Kasumi-1 (cell line): ENCODE measurements at regions not wholly inside any gene's neighbourhood (a gene's known extent, or its start where the extent isn't known, plus 50 kb on each side); places are given as distances from the start of the nearest gene placed in this dataset.
A peak's percentile ranks its signal among the peaks of the same experiment; 100 is the strongest.
"Not testable (repeated sequence)": the region's sequence is repeated elsewhere in the genome, so short reads cannot be mapped to it uniquely, and the experiment has no call there.

Source experiments
- DNase-seq, 2 experiments: peaks; one replicate each; lab custom pipeline; 2025; lab: John Stamatoyannopoulos, UW

- DNase-seq: no peak
Observed at GRCh38 chr6:6978731-6979130, 129.0 kb upstream of the RREB1 start.

- DNase-seq: no peak
Observed at GRCh38 chr6:6980999-6981597, 126.7 kb upstream of the RREB1 start.

- no peak for DNase-seq
Observed at GRCh38 chr6:6981681-6982322, 126.0 kb upstream of the RREB1 start.

GRCh38 chr6:6982663-6983062 lies 125.1 kb upstream of the RREB1 start:
- DNase-seq: no peak

GRCh38 chr6:6984585-6985366 lies 123.0 kb upstream of the RREB1 start:
- no peak for DNase-seq

GRCh38 chr6:6986344-6986743 lies 121.4 kb upstream of the RREB1 start:
- no peak for DNase-seq

- no peak for DNase-seq
Observed at GRCh38 chr6:6987749-6988148, 120.0 kb upstream of the RREB1 start.

- DNase-seq: not testable (repeated sequence)
Observed at GRCh38 chr6:6990059-6990458, 117.7 kb upstream of the RREB1 start.

GRCh38 chr6:6993503-6994237 lies 114.1 kb upstream of the RREB1 start:
- no peak for DNase-seq

- DNase-seq: no peak
Observed at GRCh38 chr6:6994796-6995195, 113.0 kb upstream of the RREB1 start.

GRCh38 chr6:6995328-6995727 lies 112.4 kb upstream of the RREB1 start:
- no peak for DNase-seq

- no peak for DNase-seq
Observed at GRCh38 chr6:6996124-6996523, 111.6 kb upstream of the RREB1 start.

GRCh38 chr6:6997263-6998193 lies 110.2 kb upstream of the RREB1 start:
- DNase-seq: no peak

GRCh38 chr6:6998194-6998569 lies 109.6 kb upstream of the RREB1 start:
- DNase-seq: no peak

- DNase-seq: peak; percentile 19 to 21
Observed at GRCh38 chr6:7000825-7001777, 106.7 kb upstream of the RREB1 start.

- DNase-seq: no peak
Observed at GRCh38 chr6:7003041-7003440, 104.7 kb upstream of the RREB1 start.

- DNase-seq: peak in 1 of 2 experiments; percentile 24
Observed at GRCh38 chr6:7004581-7005297, 103.0 kb upstream of the RREB1 start.

- no peak for DNase-seq
Observed at GRCh38 chr6:7006515-7007191, 101.1 kb upstream of the RREB1 start.

GRCh38 chr6:7008451-7008988 lies 99.2 kb upstream of the RREB1 start:
- no peak for DNase-seq
